ENCODE measurements at regions not wholly inside any gene's neighbourhood (a gene's known extent, or its start where the extent isn't known, plus 50 kb on each side); places are given as distances from the start of the nearest gene placed in this dataset.
A peak's percentile ranks its signal among the peaks of the same experiment; 100 is the strongest.

- TF ChIP-seq, protein P1, sequence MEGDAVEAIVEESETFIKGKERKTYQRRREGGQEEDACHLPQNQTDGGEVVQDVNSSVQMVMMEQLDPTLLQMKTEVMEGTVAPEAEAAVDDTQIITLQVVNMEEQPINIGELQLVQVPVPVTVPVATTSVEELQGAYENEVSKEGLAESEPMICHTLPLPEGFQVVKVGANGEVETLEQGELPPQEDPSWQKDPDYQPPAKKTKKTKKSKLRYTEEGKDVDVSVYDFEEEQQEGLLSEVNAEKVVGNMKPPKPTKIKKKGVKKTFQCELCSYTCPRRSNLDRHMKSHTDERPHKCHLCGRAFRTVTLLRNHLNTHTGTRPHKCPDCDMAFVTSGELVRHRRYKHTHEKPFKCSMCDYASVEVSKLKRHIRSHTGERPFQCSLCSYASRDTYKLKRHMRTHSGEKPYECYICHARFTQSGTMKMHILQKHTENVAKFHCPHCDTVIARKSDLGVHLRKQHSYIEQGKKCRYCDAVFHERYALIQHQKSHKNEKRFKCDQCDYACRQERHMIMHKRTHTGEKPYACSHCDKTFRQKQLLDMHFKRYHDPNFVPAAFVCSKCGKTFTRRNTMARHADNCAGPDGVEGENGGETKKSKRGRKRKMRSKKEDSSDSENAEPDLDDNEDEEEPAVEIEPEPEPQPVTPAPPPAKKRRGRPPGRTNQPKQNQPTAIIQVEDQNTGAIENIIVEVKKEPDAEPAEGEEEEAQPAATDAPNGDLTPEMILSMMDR (IDR thresholded peaks at IDR 0.05; ENCODE audit: unreplicated experiment in 3 of 3) = no peak
- H3K4me3 Mint-ChIP-seq = no peak overlapping the region
- H3K27me3 Mint-ChIP-seq (ENCODE audit: low read depth) = peaks cover 11% of the 10 kb centered on the region
- peaks cover 32% of the 10 kb centered on the region for H3K4me1 Mint-ChIP-seq
- H3K9me3 Mint-ChIP-seq = peaks cover 3% of the 10 kb centered on the region
- peak overlapping the region in 1 of 3 experiments; percentile 5 for H3K27ac Mint-ChIP-seq
- H3K36me3 Mint-ChIP-seq (ENCODE audit: low read depth) = no peaks in the 10 kb centered on the region
Observed at GRCh38 chr2:38435775-38436174, 58.7 kb upstream of the ATL2 start.

DNA sequence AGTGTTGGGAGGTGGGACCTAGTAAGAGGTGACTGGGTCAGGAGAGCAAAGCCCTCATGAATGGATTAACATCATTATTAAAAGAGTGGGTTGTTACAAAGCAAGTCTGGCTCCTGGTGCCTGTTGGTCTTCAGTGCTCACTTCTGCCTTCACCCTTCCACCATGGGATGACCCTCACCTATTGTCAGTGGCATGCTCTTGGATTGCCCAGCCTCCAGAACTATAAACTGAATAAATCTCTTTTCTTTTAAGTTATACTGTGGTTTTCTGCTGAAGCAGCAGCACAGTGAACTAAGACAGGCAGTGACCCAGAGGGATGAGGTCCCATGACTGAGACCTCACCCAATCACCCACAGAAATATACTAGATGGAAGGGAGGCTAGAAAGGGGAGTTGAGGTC, 57.5 kb upstream of the ATL2 start:
- no peak overlapping the region for H3K4me3 Mint-ChIP-seq
- peaks cover 3% of the 10 kb centered on the region for H3K9me3 Mint-ChIP-seq
- H3K36me3 Mint-ChIP-seq (ENCODE audit: low read depth) = no peaks in the 10 kb centered on the region
- peak overlapping the region in 1 of 3 experiments; percentile 83 for H3K27ac Mint-ChIP-seq
- H3K4me1 Mint-ChIP-seq = peaks cover 36% of the 10 kb centered on the region
- TF ChIP-seq, protein P1 (IDR thresholded peaks at IDR 0.05; ENCODE audit: unreplicated experiment in 3 of 3) = no peak
- peaks cover 10% of the 10 kb centered on the region for H3K27me3 Mint-ChIP-seq (ENCODE audit: low read depth)

- TF ChIP-seq, protein P1 (IDR thresholded peaks at IDR 0.05; ENCODE audit: unreplicated experiment in 3 of 3) = no peak
- peaks cover 3% of the 10 kb centered on the region for H3K9me3 Mint-ChIP-seq
- H3K4me1 Mint-ChIP-seq = peaks cover 37% of the 10 kb centered on the region
- H3K27me3 Mint-ChIP-seq (ENCODE audit: low read depth) = peaks cover 10% of the 10 kb centered on the region
- no peak overlapping the region for H3K4me3 Mint-ChIP-seq
- peak overlapping the region in 1 of 3 experiments; percentile 83 for H3K27ac Mint-ChIP-seq
- H3K36me3 Mint-ChIP-seq (ENCODE audit: low read depth) = no peaks in the 10 kb centered on the region
Observed at GRCh38 chr2:38433607-38433975, 56.5 kb upstream of the ATL2 start.

GRCh38 chr2:38432820-38433606, 55.9 kb upstream of the ATL2 start:
- no peak overlapping the region for H3K4me3 Mint-ChIP-seq
- TF ChIP-seq, protein P1 (IDR thresholded peaks at IDR 0.05; ENCODE audit: unreplicated experiment in 3 of 3) = no peak
- H3K36me3 Mint-ChIP-seq (ENCODE audit: low read depth) = no peaks in the 10 kb centered on the region
- peak overlapping the region in 1 of 3 experiments; percentile 83 for H3K27ac Mint-ChIP-seq
- peaks cover 3% of the 10 kb centered on the region for H3K9me3 Mint-ChIP-seq
- peaks cover 10% of the 10 kb centered on the region for H3K27me3 Mint-ChIP-seq (ENCODE audit: low read depth)
- H3K4me1 Mint-ChIP-seq = peaks cover 34% of the 10 kb centered on the region

- H3K27me3 Mint-ChIP-seq (ENCODE audit: low read depth) = peaks cover 9% of the 10 kb centered on the region
- no peak overlapping the region for H3K4me3 Mint-ChIP-seq
Observed at GRCh38 chr2:38430597-38431207, 53.6 kb upstream of the ATL2 start.

More at GRCh38 chr2:38430597-38431207, 53.6 kb upstream of the ATL2 start:
- TF ChIP-seq, protein P1 (IDR thresholded peaks at IDR 0.05; ENCODE audit: unreplicated experiment in 3 of 3) = no peak
- peaks cover 40% of the 10 kb centered on the region for H3K4me1 Mint-ChIP-seq
- peaks cover 3% of the 10 kb centered on the region for H3K9me3 Mint-ChIP-seq
- no peaks in the 10 kb centered on the region for H3K36me3 Mint-ChIP-seq (ENCODE audit: low read depth)
- H3K27ac Mint-ChIP-seq = peak overlapping the region in 1 of 3 experiments; percentile 77
